ENCODE measurements at regions not wholly inside any gene's neighbourhood (a gene's known extent, or its start where the extent isn't known, plus 50 kb on each side); places are given as distances from the start of the nearest gene placed in this dataset.

DNA sequence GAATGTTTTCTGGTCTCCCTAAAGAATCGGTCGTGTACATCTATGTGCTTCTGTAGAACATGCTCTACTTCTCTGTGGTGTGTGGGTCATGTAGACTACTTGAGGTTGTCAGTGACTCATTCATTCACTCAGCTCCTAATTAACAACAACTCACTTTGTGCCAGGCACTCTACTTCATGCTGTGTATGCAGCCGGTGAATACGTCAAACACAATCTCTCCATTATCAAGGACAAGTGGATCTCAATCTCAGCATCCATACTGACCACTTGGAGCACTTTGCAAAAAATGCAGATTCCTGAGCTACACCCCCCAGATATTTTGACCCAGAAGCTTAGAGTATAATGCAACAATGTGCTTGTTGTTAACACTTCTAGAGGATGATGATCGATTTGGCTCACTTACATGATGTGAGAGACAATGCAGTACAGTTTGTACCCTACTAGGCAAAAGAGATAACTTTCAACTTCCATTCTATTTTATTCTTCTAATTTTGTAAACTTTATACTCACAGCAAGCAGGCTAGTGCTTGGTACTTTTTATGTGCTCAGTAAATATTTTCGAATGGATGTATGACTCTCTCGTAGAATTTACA, 508.6 kb upstream of the ADAMTS5 start:
- TF ChIP-seq, protein P1, sequence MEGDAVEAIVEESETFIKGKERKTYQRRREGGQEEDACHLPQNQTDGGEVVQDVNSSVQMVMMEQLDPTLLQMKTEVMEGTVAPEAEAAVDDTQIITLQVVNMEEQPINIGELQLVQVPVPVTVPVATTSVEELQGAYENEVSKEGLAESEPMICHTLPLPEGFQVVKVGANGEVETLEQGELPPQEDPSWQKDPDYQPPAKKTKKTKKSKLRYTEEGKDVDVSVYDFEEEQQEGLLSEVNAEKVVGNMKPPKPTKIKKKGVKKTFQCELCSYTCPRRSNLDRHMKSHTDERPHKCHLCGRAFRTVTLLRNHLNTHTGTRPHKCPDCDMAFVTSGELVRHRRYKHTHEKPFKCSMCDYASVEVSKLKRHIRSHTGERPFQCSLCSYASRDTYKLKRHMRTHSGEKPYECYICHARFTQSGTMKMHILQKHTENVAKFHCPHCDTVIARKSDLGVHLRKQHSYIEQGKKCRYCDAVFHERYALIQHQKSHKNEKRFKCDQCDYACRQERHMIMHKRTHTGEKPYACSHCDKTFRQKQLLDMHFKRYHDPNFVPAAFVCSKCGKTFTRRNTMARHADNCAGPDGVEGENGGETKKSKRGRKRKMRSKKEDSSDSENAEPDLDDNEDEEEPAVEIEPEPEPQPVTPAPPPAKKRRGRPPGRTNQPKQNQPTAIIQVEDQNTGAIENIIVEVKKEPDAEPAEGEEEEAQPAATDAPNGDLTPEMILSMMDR (IDR thresholded peaks at IDR 0.05; ENCODE audit: poor library complexity) = no peak
- no peak for TF ChIP-seq EZH2phosphoT487 (IDR thresholded peaks at IDR 0.05; ENCODE audit: low read depth, severe bottlenecking, unreplicated experiment)
- no peak for TF ChIP-seq EZH2 (IDR thresholded peaks at IDR 0.05; ENCODE audit: borderline replicate concordance)
